GM19324 (cell line): ENCODE measurements at regions not wholly inside any gene's neighbourhood (a gene's known extent, or its start where the extent isn't known, plus 50 kb on each side); places are given as distances from the start of the nearest gene placed in this dataset.
"Not testable (repeated sequence)": the region's sequence is repeated elsewhere in the genome, so short reads cannot be mapped to it uniquely, and the experiment has no call there.

Experiments
- ATAC-seq: cut with Tn5 transposase; IDR thresholded peaks from one replicate; pipeline ENCODE4 v1.9.1; 2021; ENCODE audit warnings: mild to moderate bottlenecking, moderate library complexity; ENCODE audit not compliant: unreplicated experiment, low FRiP score

GRCh38 chr17:14460516-14461226 lies 159.8 kb downstream of the HS3ST3B1 start:
- no peak for ATAC-seq

DNA sequence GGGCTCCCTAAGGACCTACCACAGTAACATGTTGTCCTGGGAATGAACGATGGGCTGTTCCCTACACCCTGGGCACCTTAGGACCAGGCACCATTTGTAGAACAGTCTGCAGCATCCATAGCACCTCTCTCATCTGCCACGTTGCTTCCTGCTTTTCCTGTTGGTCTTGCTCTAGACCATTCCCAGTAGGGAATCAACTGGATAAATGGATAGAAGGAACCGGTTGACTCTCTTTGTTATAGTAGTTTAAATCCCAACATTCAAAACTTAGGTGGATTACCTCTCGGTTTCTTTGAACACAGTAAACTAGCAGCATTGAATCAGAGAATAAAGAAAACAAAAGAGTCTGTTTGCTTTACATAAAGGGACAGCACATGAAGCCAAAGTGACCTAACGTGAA lies 159.1 kb downstream of the HS3ST3B1 start:
- ATAC-seq = no peak

- no peak for ATAC-seq
These were observed 157.8 kb downstream of the HS3ST3B1 start for GRCh38 chr17:14458724-14459123.

- no peak for ATAC-seq
These were observed 153.9 kb downstream of the HS3ST3B1 start for GRCh38 chr17:14454746-14455145.

- no peak for ATAC-seq
These were observed 152.0 kb downstream of the HS3ST3B1 start for GRCh38 chr17:14452856-14453255.

GRCh38 chr17:14451729-14452191 lies 150.9 kb downstream of the HS3ST3B1 start:
- ATAC-seq = no peak

DNA sequence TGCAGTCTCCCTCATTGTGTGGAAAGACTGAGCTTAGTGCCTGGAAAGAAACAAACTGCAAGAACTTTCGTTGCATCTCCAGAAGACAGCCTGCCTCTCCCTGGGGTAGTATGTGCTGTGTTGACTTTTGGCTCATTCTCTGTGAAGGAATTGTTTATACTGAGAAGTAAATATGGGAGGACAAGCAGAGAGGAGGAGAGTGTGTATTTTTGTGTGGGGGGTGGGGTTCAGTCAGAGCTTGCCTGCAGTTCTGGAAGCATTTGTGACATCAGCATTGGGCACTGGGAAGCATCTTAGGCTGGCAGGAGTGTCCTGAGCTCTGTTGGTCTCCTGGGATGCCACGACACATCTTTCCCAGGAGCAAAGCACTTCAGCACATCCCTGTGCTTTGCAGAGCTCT lies 147.9 kb downstream of the HS3ST3B1 start:
- no peak for ATAC-seq

DNA sequence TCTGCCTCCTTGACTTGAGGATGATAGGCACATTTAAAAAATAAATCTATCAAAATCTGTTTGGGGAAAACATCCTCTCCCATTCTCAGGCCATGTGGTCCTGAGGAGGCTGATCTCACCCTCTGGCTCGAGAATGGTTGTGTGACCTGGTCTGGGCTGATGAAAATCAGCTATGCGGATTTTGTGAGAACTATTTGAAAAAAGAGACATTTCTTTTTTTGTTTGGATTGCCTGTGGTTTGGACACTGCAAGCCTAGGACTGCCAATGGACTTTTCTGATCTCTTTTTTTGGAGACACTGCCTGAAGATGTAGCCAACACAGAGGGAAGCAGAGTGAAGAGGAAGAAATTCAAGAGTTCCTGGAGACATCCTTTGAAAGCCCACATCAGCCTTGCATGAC lies 145.9 kb downstream of the HS3ST3B1 start:
- ATAC-seq = no peak

- no peak for ATAC-seq
These were observed 144.0 kb downstream of the HS3ST3B1 start for GRCh38 chr17:14444915-14445314.

DNA sequence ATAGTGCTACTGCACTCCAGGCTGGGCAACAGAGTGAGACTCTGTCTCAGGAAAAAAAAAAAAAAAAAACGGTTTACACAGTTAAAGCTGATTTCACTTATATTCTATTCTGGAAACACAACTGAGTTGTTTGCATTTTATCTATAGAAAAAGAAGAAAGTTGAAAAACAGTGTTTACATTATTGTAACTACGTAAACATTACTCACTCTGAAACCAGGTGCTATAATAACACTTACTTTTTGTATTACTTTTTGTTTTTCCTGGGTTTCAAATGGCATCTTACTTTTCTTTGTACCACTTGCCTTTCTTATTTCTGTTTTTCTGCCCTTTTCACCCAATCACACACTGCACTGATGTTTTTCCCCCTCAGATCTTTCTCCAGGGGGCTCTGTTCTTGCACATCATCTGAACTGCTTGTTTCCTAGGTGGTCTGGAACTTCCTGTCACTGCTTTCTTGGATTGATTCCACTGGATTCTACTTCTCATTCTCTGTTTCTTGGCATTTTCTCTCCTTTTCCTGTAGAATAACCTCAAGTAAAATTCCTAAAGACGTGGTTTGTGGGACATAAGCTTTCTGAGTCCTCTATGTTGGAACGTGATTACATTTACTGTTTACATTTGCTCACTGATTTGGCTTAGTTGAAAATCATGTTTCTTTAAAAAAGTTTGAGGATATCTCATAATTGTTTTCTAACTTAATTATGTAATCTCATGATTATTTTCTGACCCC lies 142.1 kb downstream of the HS3ST3B1 start:
- no peak for ATAC-seq

DNA sequence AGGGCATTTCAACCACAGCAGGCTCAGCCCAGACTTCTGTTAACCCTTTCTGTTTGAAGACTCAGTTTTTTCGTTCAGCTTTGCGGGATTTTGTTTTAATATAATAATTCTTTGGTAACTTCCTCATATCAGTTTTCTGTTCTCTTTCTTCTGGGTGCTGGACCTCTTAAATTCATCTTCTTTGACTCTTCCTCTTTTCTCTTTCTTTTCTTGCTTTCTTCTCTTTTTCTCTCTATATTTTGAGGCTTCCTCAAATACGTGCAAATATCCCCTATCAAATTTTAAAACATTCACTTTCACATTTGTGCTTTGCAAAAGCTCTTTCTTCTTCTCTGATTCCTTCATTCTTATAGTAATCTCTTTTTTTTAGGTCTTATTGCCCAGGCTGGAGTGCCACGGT lies 136.3 kb downstream of the HS3ST3B1 start:
- ATAC-seq = no peak

DNA sequence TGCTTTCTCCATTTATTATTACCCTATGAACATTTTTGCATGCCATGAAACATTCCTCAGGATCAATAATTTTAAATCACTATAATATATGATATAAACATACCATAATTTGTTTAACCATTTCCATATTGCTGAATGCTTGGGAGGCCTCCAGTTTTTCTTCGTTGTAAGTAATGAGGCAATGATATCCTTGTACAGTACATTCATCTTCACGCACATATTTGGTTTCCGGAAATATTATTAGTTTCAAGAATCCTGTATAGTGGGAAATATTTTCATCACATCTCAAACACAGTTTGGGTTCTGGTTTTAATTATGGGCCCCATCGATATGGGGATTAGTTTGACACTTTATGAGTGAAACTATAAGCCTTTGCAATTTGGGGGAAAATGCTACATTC lies 135.4 kb downstream of the HS3ST3B1 start:
- no peak for ATAC-seq

GRCh38 chr17:14434506-14434905 lies 133.6 kb downstream of the HS3ST3B1 start:
- no peak for ATAC-seq

GRCh38 chr17:14432079-14432478 lies 131.2 kb downstream of the HS3ST3B1 start:
- ATAC-seq = no peak

DNA sequence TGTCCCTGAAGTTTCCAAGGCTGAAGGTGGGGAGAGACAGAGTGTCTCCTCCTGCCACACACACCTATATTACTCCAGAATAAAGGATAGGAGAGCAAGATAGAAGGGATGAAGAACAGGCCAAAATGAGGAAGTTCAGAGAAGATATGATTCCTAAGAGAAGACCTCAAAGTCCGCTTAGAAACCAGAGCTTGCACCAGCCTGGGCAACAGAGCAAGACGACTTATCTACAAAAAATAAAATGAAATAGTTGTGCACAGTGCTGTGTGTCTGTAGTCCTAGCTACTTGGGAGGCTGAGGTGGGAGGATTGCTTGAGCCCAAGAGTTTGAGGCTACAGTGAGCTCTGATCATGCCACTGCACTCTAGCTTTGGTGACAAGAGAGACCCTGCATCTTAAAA lies 128.2 kb downstream of the HS3ST3B1 start:
- ATAC-seq = peak; percentile 22

DNA sequence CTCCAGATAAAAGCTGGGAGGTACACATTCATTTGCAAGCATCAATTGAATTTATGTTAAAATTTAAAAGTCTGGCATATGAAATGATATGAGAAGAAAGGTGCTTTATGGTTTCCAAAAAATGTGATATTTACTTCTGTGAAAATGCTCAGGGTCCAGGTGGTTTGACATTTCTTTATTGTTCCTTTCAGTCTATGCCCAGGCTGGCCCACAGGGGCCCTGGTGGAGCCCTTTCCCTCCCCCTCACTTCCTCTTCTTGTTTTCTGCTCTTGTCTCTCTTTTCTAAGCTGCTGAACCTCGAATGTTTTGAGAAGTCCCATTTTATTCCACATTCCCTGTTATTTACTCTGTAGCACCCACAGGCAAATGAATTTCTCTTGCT lies 127.8 kb downstream of the HS3ST3B1 start:
- ATAC-seq = peak; percentile 66

DNA sequence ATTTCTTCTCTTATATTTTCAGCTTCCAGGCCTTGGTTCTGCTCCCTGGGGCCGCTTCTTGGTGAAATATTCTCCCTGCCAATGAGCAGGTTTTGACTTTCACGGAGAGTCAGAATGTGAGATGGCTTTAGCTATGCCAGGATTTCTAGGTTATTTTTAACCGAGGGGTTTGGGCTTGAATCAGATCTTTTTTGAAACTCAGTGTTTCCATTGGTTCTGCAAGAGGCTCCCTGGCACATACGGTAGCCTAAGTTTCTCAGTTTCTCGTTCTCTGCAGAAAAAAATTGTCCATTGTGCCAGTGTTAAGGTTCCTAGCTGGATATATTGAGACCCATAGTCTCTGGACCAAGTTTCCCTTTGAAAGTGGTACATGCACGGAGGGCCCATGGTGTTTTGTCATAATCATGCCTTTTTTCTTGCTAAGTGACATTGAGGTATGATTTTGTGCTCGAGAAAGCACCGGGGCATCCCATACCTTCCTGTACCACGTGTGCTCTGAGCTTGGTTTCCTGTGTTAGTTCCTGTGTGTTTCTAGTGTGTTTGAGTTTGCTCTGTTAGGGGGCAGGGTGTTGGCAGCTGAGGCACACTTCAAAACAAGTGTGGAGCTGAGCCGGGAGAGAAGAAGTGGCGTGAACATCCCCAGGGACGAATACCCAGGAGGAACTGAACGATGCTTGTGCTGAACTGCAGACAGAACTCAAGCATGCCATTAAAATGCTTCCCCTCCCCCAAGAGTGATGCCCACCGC lies 127.2 kb downstream of the HS3ST3B1 start:
- ATAC-seq = peak; percentile 81

DNA sequence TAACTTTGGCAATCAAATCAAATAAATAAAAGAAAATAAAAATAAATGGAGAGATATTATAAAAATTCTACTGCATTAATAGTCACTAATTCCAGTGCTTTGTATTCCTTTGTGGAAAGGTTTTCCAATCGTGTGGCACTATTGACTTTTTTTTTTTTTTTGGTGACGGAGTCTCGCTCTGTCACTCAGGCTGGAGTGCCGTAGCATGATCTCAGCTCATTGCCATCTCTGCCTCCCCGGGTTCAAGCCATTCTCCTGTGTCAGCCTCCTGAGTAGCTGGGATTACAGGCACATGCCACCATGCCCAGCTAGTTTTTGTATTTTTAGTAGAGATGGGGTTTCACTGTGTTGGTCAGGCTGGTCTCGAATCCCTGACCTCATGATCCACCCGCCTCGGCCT lies 122.3 kb downstream of the HS3ST3B1 start:
- ATAC-seq = not testable (repeated sequence)

GRCh38 chr17:14417336-14417735 lies 116.5 kb downstream of the HS3ST3B1 start:
- ATAC-seq = no peak

DNA sequence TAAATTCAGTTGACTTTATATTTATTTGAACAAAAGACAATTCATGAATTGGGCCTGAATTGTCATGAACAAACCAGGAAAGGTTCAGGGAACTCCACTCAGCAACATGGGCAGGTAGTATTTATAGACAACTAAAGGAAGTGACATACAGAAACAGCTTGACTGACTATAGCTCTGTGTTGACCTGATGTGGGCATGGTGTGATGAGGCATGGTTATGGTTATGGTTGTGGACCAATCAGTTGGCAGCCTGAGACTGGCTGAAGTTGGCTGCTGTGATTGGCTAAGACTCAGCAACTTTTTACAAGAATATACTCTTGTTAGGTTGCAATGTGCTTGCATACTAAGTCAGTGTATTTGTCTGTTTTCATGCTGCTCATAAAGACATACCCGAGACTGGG lies 108.4 kb downstream of the HS3ST3B1 start:
- ATAC-seq = no peak

DNA sequence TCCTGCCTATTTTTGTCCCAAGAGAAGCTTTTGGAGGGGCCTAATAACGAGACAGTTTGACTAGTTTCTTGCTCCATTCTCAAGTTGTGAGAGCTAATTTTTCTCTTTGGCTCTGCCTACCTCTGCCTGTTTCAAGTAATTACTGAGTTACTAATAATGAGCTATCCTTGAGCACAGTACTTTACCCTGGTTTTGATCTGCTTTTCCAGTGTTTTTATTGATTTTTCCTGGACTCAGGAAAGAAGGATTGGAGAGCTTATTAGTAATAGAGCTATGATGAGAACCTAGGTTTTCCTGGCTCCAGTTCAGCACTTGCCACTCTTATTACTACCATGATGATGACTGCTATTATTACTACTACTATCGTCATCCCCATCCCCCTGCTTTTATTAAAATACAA lies 106.7 kb downstream of the HS3ST3B1 start:
- no peak for ATAC-seq
